ENCODE measurements at regions not wholly inside any gene's neighbourhood (a gene's known extent, or its start where the extent isn't known, plus 50 kb on each side); places are given as distances from the start of the nearest gene placed in this dataset.

GRCh38 chr1:2865571-2866421 is 64.3 kb upstream of the TTC34 start:
- DNase-seq (ENCODE audit: low spot score), result no peak

- DNase-seq (ENCODE audit: low spot score), result no peak
Observed at GRCh38 chr1:2866422-2867086, 65.1 kb upstream of the TTC34 start.

- no peak for DNase-seq (ENCODE audit: low spot score)
Observed at GRCh38 chr1:2867087-2867425, 65.6 kb upstream of the TTC34 start.

GRCh38 chr1:2867861-2868260 is 66.4 kb upstream of the TTC34 start:
- DNase-seq (ENCODE audit: low spot score), result no peak

DNA sequence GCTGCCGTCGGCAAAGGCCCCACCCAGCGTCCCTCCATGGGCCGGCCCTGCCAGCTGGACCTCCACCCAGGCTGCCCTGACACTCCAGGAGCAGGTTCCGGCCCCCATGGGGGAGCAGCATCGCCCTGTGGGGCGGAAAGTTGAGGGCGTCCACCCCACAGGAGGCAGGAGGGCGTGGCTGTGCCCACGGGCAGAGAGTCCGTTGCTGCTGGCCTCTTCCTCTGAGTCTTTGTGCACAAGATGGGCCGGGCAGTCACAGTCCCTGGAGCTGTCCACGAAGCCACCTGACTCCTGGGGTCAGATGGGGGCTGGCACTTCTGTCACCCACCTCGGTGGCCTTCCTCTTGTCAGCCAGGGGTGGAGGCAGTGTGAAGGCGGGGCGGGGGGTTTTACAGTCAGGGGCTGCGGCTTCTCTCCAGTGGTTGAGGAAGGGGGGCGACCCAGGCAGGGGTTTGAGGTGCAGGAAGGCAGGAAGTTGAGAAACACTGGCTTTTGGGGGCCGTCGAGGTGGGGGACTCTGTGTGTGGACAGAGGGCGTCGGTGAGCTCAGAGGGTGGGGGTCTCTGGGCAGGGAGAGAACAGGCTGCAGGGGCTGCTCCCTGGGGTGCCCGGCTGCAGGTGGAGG is 67.2 kb upstream of the TTC34 start:
- no peak for DNase-seq (ENCODE audit: low spot score)

GRCh38 chr1:2871246-2871815 is 69.8 kb upstream of the TTC34 start:
- DNase-seq (ENCODE audit: low spot score), result no peak

DNA sequence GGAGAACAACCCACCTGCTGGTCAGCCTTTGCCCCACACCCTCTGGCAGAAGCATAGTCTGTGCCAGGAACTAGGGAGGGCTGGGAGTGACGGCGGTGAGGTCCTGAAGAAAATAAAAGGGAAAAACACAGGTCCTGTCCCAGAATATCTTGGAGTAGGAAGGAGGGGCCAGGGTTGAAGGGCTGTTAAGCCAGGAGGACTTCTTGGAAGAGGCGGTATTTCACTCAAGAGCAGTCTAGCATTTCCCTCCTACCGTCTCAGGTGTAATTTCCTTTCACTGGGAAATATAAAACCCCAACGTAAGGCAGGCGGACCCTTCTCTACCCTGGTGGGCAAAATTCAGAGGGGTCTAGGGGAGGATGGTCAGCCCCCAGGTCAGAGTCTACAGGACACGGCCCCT is 72.7 kb upstream of the TTC34 start:
- DNase-seq (ENCODE audit: low spot score), result no peak

DNA sequence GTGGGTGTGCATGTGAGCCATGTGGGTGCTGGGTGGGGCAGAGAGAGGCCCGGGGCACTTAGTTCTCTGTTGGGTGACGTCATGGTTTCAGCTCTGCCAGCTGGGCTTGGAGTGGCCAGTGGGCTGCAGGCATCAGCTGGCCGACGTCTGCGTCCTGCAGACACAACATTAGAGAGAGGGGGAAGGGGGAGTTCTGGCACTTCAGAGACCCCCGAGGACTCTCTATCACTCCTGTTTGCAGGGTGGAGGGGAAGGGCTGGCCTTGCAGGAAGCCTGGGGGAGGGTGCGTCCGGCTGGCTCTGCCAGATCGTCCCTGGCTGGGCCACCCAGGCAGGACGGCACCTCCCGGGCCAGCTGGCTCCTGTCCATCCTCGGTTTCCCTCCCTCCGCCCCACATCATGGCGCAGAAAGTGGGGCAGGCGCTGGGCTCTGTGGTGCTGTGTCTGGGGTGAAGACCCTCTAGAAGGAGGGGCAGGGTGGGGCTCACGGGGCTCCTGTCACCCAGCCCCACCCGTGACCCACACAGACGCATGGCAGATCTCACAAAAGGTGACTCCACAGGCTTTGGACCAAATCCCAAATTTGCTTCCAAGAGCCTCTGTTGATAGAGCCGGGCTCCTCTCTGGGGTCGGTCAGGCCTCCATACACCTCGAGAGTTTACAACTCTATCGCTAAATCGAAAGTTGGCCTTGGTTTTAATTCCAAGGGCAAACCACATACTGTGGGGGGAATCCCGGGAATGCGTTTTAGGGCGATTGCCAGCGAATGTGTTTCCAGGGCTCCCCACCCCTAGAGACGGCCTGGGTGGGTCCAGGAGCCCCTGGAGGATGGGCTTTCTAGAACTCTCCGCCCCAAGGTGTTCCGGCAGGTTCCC is 73.4 kb upstream of the TTC34 start:
- DNase-seq (ENCODE audit: low spot score), result no peak

- no peak for DNase-seq (ENCODE audit: low spot score)
Observed at GRCh38 chr1:2875707-2876561, 74.4 kb upstream of the TTC34 start.

- DNase-seq (ENCODE audit: low spot score), result no peak
Observed at GRCh38 chr1:2876846-2877245, 75.4 kb upstream of the TTC34 start.

- DNase-seq (ENCODE audit: low spot score), result no peak
Observed at GRCh38 chr1:2877391-2877790, 75.9 kb upstream of the TTC34 start.

GRCh38 chr1:2878591-2878990 is 77.1 kb upstream of the TTC34 start:
- no peak for DNase-seq (ENCODE audit: low spot score)

- DNase-seq (ENCODE audit: low spot score), result no peak
Observed at GRCh38 chr1:2879026-2879425, 77.5 kb upstream of the TTC34 start.

- no peak for DNase-seq (ENCODE audit: low spot score)
Observed at GRCh38 chr1:2879591-2879990, 78.1 kb upstream of the TTC34 start.

GRCh38 chr1:2880086-2880485 is 78.6 kb upstream of the TTC34 start:
- DNase-seq (ENCODE audit: low spot score), result no peak

DNA sequence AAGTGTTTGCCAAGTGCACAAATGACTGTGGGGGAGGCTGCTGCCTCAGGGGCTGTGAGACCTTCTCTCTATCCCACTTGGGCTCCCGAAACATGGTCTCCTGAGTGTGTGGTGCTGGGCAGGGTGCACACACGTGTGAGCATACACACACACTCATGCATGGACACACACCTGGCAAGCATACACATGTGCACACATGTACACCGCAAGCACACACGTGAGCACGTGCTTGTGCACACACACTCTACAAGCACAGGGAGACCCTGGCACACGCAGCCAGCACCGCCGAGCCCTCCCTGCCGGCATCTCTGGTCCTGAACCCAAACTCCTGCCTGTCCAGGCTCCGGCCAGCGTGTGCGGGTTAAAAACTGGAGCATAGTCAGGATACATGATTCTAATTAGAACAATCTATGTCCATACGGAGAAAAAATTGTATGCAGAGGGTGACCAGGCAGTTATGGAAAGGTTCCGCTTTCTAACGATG is 79.4 kb upstream of the TTC34 start:
- no peak for DNase-seq (ENCODE audit: low spot score)

DNA sequence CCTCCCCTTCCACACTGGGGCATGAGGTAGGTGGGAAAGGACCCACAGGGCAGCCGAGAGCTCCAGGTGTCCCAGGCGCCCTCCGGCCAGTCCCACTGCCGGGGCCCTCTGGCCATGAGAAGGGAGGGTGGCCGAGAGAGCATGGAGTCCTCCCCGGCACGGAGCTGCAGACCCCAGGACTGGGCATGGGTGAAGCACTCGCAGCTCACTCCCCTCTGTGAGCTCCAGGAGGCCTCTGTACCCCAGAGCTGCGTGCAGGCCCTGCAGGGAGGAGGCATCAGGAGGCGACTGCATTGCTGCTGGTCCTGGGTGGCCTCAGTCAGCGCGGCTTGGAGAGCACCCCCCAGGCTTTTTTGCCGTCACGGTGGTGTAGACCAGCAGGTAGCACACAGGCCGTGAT is 80.1 kb upstream of the TTC34 start:
- no peak for DNase-seq (ENCODE audit: low spot score)

DNA sequence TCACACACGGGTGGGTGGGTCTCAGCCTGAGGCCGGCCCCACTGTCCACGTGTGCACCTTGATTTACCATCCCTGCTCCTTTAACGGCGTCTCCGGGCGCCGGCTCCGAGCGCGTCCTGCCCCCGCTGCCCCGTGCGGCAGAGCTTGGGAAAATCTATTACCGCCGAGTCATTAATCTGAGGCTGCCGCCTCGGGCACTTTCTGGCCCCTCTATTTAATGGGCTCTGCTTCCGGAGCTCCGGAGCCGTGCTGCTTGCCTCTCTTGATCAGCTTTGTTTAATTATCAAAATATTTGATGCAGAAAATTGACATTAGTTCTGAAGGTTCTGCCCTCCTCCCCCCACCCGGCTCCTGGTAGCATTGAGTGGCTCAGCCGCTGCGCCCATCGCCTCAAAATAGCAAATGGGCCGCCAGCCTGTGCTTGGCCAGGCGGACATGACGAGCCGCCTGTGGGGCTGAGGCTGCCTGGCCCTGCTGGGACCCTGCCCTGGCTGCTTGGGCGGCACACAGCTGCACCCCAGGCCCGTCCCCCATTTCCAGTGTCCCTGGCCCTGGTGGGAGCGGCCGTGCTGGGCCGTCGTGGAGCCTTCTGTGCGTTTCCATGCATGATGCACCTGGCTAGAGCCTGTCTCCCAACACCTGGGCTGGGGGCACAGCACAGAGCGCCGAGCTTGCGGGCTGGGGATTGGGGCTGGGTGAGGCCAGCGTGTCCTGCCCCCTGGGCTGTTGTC is 81.6 kb upstream of the TTC34 start:
- no peak for DNase-seq (ENCODE audit: low spot score)

- no peak for DNase-seq (ENCODE audit: low spot score)
Observed at GRCh38 chr1:2885001-2885400, 83.5 kb upstream of the TTC34 start.

DNA sequence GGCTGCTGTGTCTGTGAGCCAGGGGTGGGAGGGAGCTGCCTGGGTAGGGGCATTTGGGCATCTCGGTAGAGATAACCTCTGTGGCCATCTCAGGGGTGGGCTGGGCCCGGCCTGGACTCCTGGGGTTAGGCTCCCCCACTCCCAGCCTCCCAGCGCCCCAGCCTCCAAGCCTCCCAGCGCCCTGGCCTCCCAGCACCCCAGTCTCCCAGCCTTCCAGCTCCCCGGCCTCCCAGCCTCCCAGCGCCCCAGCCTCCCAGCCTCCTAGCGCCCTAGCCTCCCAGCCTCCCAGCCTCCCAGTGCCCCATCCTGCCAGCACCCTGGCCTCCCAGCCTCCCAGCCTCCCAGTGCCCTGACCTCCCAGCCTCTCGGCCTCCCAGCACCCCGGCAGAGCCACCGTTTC is 85.1 kb upstream of the TTC34 start:
- DNase-seq (ENCODE audit: low spot score), result no peak

Data from SK-N-DZ (cell line).